Choroid plexus epithelial cell (primary cell): ENCODE measurements at regions not wholly inside any gene's neighbourhood (a gene's known extent, or its start where the extent isn't known, plus 50 kb on each side); places are given as distances from the start of the nearest gene placed in this dataset.

Source experiments
- DNase-seq: peaks from one replicate; pipeline ENCODE4 v3.0.0-alpha.2; 2010; ENCODE audit warnings: low read depth
- H3K4me3 ChIP-seq: 2 replicates; pipeline ENCODE4 v1.5.1; 2011; ENCODE audit warnings: low read depth, mild to moderate bottlenecking, control low read depth, low read length, moderate library complexity
- CTCF ChIP-seq: conservative IDR thresholded peaks from 2 replicates; pipeline ENCODE4 v1.5.1; 2011; ENCODE audit warnings: low read depth, mild to moderate bottlenecking, control low read depth, inconsistent platforms, low read length, moderate library complexity

GRCh38 chr7:85509476-85509875 lies 322.6 kb upstream of the SEMA3D start:
- TF ChIP-seq CTCF, result no peak
- H3K4me3 ChIP-seq, result no peak overlapping the region
- DNase-seq, result no peak

GRCh38 chr7:85508642-85509410 lies 322.0 kb upstream of the SEMA3D start:
- peak; percentile 94 for DNase-seq
- no peak overlapping the region for H3K4me3 ChIP-seq
- TF ChIP-seq CTCF, result no peak

GRCh38 chr7:85498031-85498430 lies 311.2 kb upstream of the SEMA3D start:
- no peak for TF ChIP-seq CTCF
- peak; percentile 26 for DNase-seq

GRCh38 chr7:85489498-85489897 lies 302.6 kb upstream of the SEMA3D start:
- no peak for TF ChIP-seq CTCF
- DNase-seq, result peak; percentile 85
- H3K4me3 ChIP-seq, result no peak overlapping the region

More at GRCh38 chr7:85498031-85498430, 311.2 kb upstream of the SEMA3D start:
- H3K4me3 ChIP-seq, result no peak overlapping the region

GRCh38 chr7:85488406-85488805 lies 301.6 kb upstream of the SEMA3D start:
- no peak for DNase-seq
- TF ChIP-seq CTCF, result no peak
- H3K4me3 ChIP-seq, result no peak overlapping the region

GRCh38 chr7:85483177-85483576 lies 296.3 kb upstream of the SEMA3D start:
- no peak overlapping the region for H3K4me3 ChIP-seq
- DNase-seq, result peak; percentile 67
- TF ChIP-seq CTCF, result no peak

GRCh38 chr7:85480666-85481065 lies 293.8 kb upstream of the SEMA3D start:
- TF ChIP-seq CTCF, result no peak
- no peak overlapping the region for H3K4me3 ChIP-seq

More at GRCh38 chr7:85480666-85481065, 293.8 kb upstream of the SEMA3D start:
- no peak for DNase-seq
